Fibroblast of pulmonary artery (primary cell): ENCODE measurements at regions not wholly inside any gene's neighbourhood (a gene's known extent, or its start where the extent isn't known, plus 50 kb on each side); places are given as distances from the start of the nearest gene placed in this dataset.

Experiments used
- DNase-seq: peaks from one replicate; pipeline ENCODE4 v3.0.0-alpha.2; 2010; ENCODE audit warnings: low read depth
- H3K4me3 ChIP-seq: replicated peaks from 2 replicates; pipeline ENCODE4 v1.5.1; 2011; ENCODE audit warnings: low read depth, mild to moderate bottlenecking, control low read depth, low read length, moderate library complexity
- CTCF ChIP-seq: IDR thresholded peaks from 2 replicates; pipeline ENCODE4 v1.5.1; 2011; ENCODE audit warnings: mild to moderate bottlenecking, control low read depth, low read length, inconsistent platforms; ENCODE audit errors: missing control alignments

DNA sequence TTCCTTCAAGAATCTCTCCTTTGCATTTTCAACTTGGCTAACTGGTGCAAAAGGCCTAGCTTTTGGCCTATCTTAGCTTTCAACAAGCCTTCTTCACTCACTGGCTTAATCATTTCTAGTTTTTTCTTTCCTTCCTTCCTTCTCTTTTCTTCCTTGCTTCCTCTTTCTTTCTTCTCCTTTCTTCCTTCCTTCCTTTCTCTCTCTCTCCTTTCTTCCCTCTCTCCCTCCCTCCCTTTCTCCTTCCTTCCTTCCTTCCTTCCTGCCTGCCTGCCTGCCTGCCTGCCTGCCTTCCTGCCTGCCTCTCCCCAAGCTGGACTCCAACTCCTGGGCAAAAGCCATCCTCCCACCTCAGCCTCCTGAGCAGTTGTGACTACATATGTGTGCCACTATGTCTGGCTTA lies 176.2 kb upstream of the APCDD1 start:
- no peak for DNase-seq
- TF ChIP-seq CTCF = no peak
- no peak overlapping the region for H3K4me3 ChIP-seq

DNA sequence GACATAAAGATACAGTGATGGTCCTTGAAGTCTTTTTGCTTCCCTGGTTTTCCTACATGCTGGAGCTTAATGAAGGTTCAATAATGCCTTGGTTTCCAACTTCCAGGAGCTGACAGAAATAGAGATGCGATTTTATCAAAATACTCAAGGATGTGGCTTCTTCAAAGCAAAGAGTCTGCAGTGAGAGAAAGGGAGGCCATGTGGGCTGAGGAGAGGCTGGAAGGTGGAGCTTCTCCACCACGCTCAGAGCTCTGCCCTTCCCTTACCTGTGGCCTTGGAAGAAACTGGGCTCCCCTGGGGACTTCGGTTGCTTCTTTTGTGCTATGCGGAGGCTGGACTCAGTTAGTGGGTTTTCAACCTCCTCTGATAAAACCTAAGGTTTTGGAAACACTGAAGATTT lies 175.0 kb upstream of the APCDD1 start:
- DNase-seq = no peak
- TF ChIP-seq CTCF = no peak

DNA sequence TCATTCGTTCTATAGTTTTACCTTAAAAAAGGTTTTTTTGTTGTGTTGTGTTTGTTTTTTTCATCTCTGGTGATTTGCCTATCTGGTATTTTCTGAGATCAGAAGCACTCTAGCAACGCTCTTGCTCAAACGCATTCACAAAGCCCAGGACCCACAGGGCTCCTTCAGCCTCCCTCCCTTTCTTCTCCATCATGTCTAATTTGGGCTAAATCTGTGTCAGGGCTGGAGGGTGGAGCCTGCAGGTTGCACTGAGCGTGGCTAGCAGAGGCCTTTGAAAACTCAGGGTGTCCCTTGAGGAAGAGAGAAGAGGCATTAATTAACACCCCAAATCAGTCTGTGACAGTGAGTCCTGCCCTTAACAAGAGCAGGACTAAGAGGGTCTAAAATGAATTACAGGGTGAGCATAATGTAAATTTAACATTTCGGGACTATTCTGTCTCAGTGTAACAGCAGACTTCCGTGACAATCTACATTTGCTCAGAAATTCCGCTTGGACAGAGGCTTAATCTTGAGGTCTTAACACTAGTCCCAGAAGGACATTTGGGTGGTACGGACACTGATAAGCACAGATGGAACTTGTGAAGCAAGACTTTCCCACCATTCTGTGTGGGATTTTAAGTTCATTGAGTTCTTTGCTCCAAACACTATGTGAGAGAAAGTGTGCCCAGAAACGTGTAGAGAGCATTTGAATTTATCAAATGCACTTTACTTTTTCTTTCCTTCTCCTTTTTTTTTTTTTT lies 174.4 kb upstream of the APCDD1 start:
- no peak overlapping the region for H3K4me3 ChIP-seq
- TF ChIP-seq CTCF = no peak
- no peak for DNase-seq

More for the DNA sequence above, 175.0 kb upstream of the APCDD1 start:
- H3K4me3 ChIP-seq = no peak overlapping the region

- H3K4me3 ChIP-seq = no peak overlapping the region
- no peak for DNase-seq
- TF ChIP-seq CTCF = no peak
Measured at GRCh38 chr18:10284540-10285282, 169.7 kb upstream of the APCDD1 start.

DNA sequence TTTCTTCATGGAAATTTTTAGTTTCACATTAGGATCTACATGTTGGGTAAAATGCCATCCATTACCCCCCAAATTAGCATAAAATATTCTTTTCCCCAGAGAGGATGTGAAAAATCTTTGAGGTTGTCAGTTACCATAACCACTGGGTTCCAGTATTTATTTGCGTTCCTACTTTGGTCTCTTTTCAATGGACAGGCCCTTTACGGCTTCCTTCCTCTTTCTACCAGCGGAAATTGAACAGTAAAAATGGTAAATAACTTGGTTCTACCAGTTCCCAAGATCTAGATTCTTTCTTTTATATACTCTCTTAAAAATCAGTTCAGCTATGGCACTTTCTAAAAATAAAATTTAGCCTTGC lies 169.2 kb upstream of the APCDD1 start:
- no peak for TF ChIP-seq CTCF
- no peak for DNase-seq

GRCh38 chr18:10286580-10287150 lies 167.8 kb upstream of the APCDD1 start:
- no peak for TF ChIP-seq CTCF
- DNase-seq = no peak
- no peak overlapping the region for H3K4me3 ChIP-seq

More for the DNA sequence above, 169.2 kb upstream of the APCDD1 start:
- no peak overlapping the region for H3K4me3 ChIP-seq
